Right lung (tissue), 2 donors: ENCODE measurements at regions not wholly inside any gene's neighbourhood (a gene's known extent, or its start where the extent isn't known, plus 50 kb on each side); places are given as distances from the start of the nearest gene placed in this dataset.
"Not testable (repeated sequence)": the region's sequence is repeated elsewhere in the genome, so short reads cannot be mapped to it uniquely, and the experiment has no call there.

Experiments used
- DNase-seq, 2 donors: peaks; one replicate each; pipeline ENCODE4 v3.0.0-alpha.2; 2013

DNA sequence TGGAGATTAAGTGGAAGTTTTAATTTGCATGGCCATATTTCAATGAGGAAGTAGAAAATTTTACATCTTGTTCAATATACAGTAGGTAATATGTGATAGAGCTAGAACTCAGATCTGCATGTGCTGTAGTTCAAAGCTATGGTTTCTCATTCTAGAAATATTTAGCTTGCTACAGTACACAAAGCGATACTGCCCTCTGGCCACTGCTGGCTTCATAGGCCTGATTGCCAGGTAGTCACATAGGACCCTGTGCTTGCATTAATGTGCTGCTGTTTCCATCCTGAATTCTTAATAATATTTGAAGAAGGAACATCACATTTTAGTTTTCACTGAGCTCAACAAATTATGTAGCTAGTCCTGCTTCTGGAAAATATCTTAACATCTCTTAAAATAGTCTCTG, 87.0 kb downstream of the PLSCR2 start:
- no peak for DNase-seq

DNA sequence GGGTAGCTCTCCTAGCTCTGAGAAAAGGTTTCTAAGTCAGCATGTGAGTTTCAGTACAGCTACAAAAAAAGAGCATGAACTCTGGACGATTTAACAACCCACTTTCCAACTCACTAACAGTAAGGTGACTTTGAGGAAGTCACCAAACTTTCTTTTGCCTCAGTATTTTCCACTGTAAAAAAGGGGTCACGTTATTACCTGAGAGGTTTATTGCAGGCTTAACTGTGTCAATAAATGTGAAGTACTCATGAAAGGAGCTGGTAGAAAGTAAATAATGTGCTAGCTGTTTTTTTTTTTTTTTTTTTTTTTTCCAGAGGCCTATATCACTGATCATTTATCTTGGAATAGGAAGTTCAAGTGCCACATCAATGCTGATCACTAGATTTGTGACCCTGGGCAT, 89.3 kb downstream of the PLSCR2 start:
- no peak for DNase-seq

DNA sequence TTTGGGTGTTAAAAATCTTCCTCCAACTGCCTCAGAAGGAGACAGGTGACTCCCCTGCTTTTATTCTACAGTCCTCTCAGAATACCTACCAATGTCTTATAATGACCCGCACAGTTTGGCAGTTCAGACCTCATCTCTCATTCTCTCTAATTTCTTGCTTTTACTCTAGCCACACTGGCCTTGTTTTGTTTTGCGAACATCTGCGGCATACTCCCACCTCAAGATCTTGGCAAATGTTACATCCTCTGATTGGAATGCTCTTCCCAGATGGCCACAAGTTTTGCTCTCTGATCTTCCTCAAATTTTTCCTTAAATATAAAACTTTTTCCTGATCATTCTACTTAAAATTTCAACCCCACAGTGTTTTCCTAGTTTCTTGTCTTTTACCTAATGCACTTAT, 94.1 kb downstream of the PLSCR2 start:
- DNase-seq, result no peak

DNA sequence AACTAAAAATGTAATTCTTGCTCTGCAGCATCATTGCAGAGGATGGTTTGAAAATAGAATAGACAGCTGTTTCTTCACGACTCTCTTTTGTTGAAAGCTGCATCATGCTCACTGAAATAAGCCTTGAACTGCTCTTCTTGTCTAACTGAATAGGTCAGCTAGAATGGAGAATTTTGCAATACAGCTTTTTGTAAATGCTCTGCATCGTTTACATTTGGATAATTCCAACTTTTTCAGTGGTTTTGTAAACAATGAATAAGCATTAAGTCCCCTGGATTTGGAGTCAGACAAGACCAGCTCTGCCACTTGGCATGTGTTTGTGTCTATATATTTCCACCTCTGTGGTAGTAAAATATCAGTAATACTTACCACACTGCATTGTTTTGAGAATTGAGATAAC, 95.2 kb downstream of the PLSCR2 start:
- DNase-seq, result peak; percentile 45 to 55

DNA sequence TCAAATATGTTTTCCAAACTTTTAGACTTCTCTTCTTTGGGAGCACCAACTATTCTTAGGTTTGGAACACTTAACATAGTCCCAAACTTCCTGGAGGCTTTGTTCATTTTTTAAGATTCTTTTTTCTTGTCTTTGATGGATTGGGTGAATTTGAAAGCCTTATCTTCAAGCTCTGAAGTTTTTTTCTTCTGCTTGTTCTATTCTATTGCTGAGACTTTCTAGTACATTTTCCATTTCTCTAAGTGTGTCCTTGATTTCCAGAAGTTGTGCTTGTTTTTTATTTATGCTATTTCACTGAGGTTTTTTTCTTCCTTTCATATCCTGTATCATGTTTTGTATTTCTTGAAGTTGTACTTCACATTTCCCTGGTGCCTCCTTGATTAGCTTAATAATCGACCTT, 97.5 kb downstream of the PLSCR2 start:
- DNase-seq, result no peak

DNA sequence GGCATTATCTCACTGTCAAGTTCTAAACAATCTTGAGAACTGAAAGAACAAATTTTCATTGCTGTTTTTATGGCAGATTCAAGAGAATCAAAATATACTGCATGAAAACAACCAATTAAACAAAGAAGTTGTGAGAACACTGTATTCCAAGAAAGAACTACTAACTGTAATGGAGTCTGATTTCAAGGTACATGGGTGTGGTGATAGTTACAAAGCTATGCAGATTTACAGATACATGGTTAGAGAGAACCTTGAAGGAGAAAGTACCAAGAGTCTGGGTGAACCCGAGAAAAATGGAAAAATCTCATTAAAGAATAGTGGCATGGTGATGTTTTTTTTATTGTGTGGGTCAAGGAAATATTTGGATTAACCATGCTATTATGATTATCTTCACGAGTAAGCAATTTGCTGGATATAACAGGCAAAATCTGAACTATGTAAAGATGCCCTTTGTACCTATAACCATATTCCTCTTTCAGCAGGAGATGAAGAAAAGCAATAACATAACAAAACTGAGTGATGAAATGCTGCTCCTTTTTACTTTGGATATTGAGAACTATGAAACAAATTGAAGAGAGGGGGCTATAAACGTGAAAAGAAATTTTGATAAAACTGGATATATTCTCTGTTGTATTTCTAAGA, 100.4 kb downstream of the PLSCR2 start:
- DNase-seq, result no peak

DNA sequence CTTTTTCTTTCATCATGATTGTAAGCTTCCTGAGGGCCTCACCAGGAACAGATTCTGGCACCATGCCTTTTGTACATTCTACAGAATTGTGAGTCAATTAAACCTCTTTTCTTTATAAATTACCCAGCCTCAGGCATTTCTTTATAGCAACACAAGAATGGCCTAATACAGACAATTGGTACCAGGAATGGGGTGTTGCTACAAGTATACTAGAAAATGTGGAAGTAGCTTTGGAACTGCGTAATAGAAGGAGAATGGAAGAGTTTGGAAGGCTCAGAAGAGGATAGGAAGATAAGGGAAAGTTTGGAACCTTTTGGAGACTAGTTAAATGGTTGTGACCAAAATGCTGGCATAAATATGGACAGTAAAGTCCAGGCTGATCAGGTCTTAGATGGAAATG, 108.9 kb upstream of the PLSCR4 start:
- no peak for DNase-seq

DNA sequence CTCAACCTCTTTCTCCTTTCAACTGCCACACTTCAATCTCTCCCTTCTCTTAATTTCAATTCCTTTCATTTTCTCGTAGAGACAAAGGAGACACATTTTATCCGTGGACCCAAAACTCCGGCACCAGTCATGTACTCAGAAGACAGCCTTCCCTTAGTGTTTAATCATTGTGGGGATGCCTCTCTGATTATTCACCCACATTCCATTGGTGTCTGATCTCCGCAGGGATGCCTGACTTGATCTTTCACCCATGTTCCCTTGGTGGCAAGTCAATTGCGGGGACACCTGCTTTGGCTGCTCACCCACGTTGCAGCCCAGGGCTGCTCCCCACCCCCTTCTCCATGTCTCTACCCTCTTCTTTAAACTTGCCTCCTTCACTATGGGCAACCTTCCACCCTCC, 103.5 kb upstream of the PLSCR4 start:
- not testable (repeated sequence) for DNase-seq

DNA sequence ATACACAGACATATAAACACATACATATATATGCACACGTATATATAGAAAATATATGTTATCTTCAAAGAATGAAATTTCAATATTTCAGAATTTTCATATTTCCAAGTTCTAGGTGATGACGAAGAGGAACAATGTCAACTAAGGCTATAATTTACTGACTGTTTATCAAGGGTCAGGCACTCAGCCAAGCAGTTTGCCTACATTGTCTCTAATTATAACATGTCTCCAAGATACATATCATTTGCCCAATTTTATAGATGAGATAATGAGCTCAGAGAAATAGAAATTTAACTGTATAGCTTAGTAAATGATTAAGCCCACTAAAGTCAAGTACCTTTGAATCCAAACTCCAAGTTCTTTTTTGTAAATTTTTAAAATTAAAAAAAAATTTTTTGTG, 99.9 kb upstream of the PLSCR4 start:
- no peak for DNase-seq

DNA sequence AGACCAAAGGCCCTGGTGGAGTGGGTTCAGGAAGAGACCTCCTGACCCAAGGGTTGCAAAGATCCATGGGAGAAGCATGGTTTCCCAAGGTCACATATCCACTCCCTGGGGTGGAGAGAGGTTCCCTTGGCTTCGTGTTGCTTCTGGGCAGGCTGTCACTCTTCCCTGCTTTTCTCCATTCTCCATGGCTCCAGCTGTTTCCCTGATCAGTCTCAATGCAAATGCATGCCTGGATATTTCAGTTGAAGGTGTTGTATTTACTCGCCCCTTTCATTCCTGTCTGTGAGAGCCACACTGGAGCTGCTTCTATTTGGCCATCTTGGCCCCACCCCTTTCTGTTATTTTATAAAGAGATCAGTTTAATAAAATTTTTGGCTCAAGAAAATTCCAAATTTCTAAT, 95.0 kb upstream of the PLSCR4 start:
- no peak for DNase-seq

DNA sequence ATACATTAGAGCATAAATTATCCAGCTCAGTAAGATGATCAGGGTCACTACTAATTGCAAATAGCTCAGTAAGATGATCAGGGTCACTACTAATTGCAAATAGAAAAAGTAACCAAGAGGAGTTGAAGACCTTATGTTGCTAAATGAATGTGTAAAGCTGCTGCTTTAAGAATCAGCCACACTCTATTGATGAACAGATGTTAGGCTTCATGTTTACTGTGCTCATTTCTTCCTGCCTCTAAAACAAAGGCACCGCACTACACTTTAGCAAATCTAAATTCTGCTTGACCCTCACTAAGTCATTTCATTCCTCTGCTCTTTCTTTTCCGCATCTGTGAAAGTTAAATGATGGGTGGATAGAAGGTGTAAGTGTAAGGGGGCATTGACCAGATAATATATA, 92.6 kb upstream of the PLSCR4 start:
- DNase-seq, result peak; percentile 18 to 35

DNA sequence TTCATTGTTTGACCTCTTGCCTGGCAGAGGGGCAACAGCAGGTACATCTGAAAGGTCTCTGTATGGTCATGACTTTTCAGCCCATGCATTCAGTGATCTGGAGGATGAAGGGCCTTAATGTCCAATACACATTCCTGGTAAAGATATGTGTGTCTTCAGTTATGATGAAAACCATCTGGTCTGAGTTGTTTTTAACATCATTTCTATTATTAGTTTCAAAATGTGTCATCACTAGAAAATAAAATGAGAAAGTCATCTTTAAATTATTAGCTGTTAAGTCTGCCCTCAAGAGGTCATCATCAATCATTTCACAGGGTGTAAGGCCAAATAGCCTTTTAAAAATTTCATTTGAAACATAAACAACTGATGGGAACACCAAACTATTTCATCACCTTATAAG, 92.1 kb upstream of the PLSCR4 start:
- peak; percentile 57 to 65 for DNase-seq

DNA sequence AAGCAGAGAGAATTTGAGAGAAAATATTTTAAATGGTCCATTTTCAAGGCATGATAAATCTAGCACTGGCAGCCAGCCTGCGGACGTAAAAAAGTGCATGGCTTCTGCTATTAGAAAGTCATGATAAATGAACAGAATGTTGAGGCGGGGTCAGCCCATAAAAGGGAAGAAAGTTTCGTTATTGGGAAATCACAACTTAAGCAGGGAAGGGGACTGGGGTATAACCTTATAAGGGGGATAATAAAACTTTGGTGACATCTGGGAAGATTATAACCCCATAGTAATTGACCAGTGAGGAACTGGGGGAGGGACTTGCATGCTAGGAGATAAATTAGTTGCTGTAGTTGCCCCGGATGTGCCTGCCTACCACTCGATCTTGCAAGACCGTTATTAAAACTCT, 88.4 kb upstream of the PLSCR4 start:
- DNase-seq, result peak; percentile 20

DNA sequence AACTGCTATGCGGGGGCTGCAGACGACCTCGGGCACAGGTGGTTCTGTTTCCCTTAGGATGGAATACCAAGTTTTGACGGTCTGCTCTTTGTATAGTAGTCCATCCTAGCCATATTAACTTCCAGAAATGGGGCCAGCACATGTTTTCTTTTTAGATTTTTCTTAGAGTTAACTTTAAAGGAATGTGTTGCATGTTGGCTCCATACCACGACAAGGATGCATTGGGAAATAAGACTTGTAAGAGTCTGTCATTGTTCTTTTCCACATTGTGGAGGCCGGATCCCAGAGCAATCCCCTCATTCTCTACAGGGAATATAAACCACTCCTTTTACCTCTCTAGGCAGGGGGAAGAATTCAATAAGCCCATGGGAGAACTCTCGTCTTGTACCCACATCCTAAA, 87.1 kb upstream of the PLSCR4 start:
- no peak for DNase-seq

DNA sequence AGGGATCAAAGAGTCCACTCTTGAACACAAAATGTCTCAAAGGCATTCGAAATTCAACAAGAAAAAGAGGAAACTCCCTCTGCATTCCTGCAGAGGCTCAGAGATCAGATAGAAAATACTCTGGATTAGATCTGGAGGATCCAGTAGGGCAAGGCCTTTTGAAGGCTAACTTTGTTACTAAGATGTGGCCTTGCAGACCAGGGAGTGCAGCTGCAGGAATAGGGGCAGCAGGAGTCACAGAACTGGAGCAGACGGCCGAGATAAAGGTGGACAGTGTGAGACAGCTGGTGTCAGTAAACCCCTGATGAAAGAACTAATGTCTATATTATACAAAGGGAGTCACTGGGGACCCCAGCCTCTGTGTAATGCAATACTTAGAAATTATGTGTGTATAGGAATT, 84.5 kb upstream of the PLSCR4 start:
- no peak for DNase-seq

DNA sequence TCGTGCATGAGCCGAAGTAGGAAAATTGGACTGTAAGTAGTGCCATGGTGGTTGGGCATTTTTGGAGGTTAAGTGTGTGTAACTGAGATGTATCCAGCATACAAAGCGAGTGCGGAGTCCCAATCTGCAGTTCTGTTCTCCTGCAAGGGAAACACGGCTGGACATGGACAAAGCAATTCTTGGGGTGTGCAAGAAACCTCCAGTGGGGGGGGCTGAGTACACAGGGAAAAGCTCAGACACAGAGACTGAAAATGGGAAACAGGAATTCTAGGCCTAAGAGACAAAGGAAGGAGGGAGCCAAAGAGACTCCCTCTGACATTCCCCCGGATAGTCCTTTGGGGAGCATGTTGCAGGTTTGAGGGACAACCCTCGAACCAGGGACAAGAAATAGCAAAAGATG, 83.2 kb upstream of the PLSCR4 start:
- DNase-seq, result no peak

DNA sequence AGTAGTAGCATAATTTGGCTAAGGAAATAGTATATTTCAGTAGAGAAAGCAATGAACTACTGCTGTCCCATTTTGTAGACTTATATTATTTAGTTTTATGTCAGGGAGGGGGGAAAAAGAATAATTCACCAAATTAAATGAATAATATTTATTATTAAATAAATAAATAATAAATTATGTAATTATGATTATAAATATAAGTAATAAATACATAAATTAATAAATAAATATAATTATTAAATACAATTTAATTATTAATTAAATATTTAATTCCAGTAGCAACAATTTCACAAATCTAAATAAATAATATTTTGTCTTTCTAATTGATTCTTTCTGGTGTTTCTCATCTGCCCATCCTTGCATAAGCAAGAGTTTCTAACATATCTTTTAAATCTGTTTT, 81.1 kb upstream of the PLSCR4 start:
- DNase-seq, result no peak

DNA sequence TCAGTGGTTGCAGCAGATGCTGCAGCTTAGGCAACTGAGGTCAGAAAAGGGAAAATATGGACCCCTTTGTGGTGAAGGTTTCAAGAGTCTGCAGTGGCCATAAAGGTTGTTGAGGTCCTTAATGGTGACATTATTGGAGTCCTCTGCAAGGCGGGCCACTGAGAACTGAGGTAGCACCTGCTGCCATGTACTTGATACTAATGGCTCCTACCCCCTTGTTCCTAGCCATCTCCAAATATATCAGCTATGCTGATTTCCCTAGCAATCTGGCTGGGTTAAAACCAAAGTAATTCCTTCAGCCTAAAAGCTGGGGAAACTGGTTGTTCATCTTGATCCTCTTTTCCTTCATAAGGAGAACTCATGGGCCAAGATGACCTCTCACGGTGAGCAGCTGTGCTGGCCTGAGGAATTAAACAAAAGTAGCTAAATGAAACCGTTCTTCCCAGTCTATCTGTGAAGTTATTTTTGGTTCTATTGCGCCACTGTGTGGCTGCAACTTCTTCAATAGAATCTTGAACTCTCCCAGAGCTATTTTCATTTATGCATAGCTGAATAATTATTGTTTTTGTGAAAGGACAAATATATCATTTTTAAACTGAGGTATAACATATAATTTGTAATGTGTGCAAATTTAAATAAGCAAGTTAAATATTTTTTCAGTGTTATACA, 76.1 kb upstream of the PLSCR4 start:
- peak; percentile 65 to 67 for DNase-seq

DNA sequence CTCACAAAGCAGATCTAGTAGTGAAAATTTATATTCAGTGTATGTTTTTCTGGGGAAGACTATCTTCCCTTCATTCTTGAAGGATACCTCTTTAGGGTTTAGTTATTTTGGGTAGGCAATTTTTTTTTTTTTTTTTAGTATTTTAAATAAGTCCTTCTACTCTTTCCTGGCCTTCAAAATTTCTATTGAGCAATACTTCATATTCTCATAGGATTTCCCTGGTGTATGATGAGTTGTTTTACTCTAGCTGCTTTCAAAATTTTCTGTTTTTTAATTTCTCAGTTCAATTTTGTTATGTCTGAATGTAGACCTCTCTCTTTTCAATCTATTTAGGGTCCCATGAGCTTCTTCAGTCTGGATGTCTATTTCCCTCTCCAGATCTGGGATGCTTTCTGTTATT, 74.3 kb upstream of the PLSCR4 start:
- DNase-seq, result no peak

DNA sequence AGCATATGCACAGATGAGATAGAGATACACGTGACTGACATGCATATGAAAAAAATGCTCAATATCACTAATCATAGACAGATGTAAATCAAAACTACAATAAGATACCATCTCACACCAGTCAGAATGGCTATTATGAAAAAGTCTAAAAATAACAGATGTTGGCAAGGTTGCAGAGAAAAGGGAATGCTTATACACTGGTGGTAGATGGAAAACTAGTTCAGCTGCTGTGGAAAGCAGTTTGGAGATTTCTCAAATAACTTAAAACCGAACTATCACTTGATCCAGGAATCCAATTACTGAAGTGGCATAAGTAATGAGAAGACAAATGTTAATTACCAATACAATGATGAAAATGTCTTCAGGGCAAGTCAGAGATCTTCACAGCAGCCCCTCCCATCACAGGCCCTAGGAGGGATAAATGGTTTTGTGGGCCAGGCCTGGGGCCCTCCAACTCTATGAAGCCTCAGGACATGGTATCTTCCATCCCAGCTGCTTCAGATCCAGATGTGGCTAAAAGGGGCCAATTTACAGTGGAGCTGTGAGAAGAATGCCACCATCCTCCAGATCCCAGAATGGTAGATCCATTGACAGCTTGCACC, 71.4 kb upstream of the PLSCR4 start:
- no peak for DNase-seq

DNA sequence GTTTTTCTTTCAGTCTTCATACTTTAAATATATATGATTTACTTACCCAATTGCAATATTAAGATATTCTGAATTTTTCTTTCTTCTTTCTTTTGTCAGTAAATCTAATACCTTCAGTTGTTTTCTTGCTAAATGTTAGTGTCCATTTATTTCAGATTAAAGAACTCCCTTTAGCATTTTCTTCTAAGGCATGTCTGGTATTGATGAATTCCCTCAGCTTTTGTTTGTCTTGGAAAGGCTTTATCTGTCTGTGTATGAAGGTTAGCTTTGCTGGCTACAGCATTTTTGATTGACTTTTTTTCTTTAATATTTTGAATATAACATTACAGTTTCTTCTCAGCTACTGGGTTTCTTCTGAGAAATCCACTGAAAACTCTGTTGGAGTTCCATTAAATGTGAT, 64.0 kb upstream of the PLSCR4 start:
- DNase-seq, result no peak

DNA sequence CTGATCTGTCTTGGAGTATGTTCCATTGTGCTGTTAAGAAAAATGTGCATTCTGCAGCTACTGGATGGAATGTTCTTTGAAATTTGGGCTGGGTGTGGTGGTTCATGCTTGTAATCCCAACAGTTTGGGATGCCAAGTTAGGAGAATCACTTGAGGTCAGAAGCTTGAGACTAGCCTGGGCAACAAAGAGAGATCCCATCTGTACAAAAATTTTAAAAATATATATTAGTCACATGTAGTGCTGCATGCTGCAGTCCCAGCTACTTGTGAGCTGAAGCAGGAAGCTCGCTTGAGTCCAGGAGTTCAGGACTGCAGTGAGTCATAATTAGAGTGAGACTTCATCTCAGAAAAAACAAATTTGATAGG, 62.8 kb upstream of the PLSCR4 start:
- no peak for DNase-seq

DNA sequence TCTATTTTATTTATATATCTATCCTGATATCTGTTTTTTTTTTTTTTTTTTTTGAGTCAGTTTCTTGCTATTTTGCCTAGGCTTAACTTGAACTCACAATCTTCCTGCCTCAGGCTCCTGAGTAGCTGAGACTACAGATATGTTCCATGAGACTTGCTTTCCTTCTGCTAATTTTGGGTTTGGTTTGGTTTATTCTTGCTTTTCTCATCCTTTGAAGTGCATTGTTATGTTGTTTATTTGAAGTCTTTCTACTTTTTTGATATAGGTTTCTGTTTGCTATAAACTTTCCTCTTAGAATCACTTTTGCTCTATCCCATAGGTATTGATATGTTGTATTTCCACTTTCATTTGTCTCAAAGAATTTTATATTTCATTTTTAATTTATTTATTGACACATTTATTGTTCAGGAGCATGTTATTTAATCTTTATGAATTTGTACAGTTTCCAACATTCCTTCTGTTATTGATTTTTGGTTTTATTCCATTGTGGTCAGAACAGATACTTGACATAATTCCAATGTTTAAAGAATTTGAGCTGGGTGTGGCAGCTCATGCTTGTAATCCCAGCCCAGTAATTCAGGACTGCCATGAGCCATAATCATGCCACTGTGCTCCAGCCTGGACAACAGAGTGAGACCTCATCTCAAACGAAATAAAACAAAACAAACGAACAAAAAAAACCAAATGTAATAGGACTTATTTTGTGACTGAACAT, 62.3 kb upstream of the PLSCR4 start:
- DNase-seq, result no peak
